ENCODE measurements at regions not wholly inside any gene's neighbourhood (a gene's known extent, or its start where the extent isn't known, plus 50 kb on each side); places are given as distances from the start of the nearest gene placed in this dataset.
A peak's percentile ranks its signal among the peaks of the same experiment; 100 is the strongest.

- in situ Hi-C loops (cut with HindIII; ENCODE audit: low sequenced_read_pairs) = no loop called here
- DNase-seq (ENCODE audit: low read depth) = no peak
Observed at GRCh38 chr3:165895919-165896318, 58.7 kb upstream of the BCHE start.

GRCh38 chr3:165892565-165892964 is 55.3 kb upstream of the BCHE start:
- no peak for DNase-seq (ENCODE audit: low read depth)
- TF ChIP-seq CTCF (IDR thresholded peaks at IDR 0.05; ENCODE audit: low read depth, low read length, missing control alignments) = no peak
- in situ Hi-C loops (cut with HindIII; ENCODE audit: low sequenced_read_pairs) = no loop called here
- no peak overlapping the region for H3K4me3 ChIP-seq (ENCODE audit: low read depth, low read length)

More at GRCh38 chr3:165895919-165896318, 58.7 kb upstream of the BCHE start:
- peak; percentile 37 for TF ChIP-seq CTCF (IDR thresholded peaks at IDR 0.05; ENCODE audit: low read depth, low read length, missing control alignments)
- H3K4me3 ChIP-seq (ENCODE audit: low read depth, low read length) = no peak overlapping the region
